ENCODE measurements at regions not wholly inside any gene's neighbourhood (a gene's known extent, or its start where the extent isn't known, plus 50 kb on each side); places are given as distances from the start of the nearest gene placed in this dataset.
A peak's percentile ranks its signal among the peaks of the same experiment; 100 is the strongest.

DNA sequence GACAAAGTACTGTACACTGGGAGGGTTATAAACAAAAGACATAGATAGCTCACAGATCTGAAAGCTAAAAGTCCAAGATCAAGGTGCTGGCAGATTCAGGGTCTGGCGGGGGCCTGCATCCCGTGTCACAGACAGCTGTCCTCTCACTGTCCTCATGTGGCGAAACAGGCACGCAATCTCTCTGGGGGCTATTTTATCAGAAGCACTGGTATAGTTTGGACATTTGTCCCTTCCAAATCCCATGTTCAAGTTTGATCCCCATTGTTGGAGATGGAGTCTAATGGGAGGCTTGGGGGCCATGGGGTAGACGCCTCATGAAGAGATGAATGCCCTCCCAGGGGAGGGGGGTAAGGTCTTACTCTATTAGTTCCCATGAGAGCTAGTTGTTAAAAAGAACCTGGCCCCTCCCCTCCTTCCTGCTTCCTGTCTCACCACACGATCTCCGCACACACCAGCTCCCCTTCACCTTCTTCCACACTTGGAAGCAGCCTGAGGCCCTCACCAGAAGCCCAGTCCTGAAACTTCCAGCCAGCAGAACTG, 72.5 kb upstream of the UCN3 start:
- ATAC-seq (ENCODE audit: low read depth) (no peak; the same call in 1 of the 2 replicates), DNase-seq (no peak)
- Histone ChIP-seq H4K5ac (ENCODE audit: low read depth, low read length) (peak overlapping the region; percentile 55; the same call in 1 of the 2 replicates), H2BK15ac (ENCODE audit: low read depth, low read length) (peak overlapping the region; percentile 37; the same call in 1 of the 3 replicates), H3K4ac (ENCODE audit: low read depth, low read length) (peak overlapping the region; percentile 58), H3K36me3 (ENCODE audit: control insufficient read depth, insufficient read depth, low read length) (no peaks in the 10 kb centered on the region), H4K20me1 (ENCODE audit: insufficient read depth, low read length) (no peaks in the 10 kb centered on the region), H2AK5ac (ENCODE audit: low read depth, low read length) (peak overlapping the region; percentile 57; the same call in 1 of the 2 replicates), H4K91ac (ENCODE audit: insufficient read depth, low read depth, low read length) (peak overlapping the region; percentile 69), H3K27me3 (ENCODE audit: control insufficient read depth, insufficient read depth, low read length) (no peaks in the 10 kb centered on the region), H3K27ac (ENCODE audit: insufficient read depth, low read length) (peak overlapping the region; percentile 51), H3K23ac (ENCODE audit: low read depth, low read length) (no peak overlapping the region), H3K9ac (ENCODE audit: low read depth, low read length) (no peak overlapping the region), H3K79me1 (ENCODE audit: low read depth in 1 of 2, low read length in 2 of 2) (no peaks in the 10 kb centered on the region), H3K4me3 (ENCODE audit: insufficient read depth, low read depth, low read length) (no peak overlapping the region), H2AK9ac (replicated peaks; ENCODE audit: low read depth, low read length, poor library complexity) (no peak overlapping the region), H3K9me1 (ENCODE audit: insufficient read depth, low read length) (0 out of 2 replicates have a peak, but pooled peaks cover 7% of the 10 kb centered on the region), H4K8ac (ENCODE audit: low read depth in 2 of 2, low read length in 2 of 2) (peak overlapping the region; percentile 66 to 85), H3K4me1 (ENCODE audit: control insufficient read depth, insufficient read depth, low read length) (peaks cover 8% of the 10 kb centered on the region), H2BK20ac (ENCODE audit: low read depth, low read length) (peak overlapping the region; percentile 81), H2BK120ac (ENCODE audit: low read depth, low read length) (peak overlapping the region; percentile 86), H2BK5ac (ENCODE audit: low read depth, low read length, poor library complexity, severe bottlenecking) (peak overlapping the region; percentile 42), H3K18ac (ENCODE audit: low read depth, low read length) (peak overlapping the region; percentile 70; the same call in 1 of the 2 replicates), H3K9me3 (ENCODE audit: control insufficient read depth, insufficient read depth, low read length) (no peaks in the 10 kb centered on the region), H2AFZ (replicated peaks; ENCODE audit: low read length, poor library complexity) (peak overlapping the region; percentile 75), H3K56ac (ENCODE audit: extremely low read depth, insufficient read depth, low read length) (peak overlapping the region; percentile 50; the same call in 1 of the 2 replicates), H3K4me2 (ENCODE audit: low read depth, low read length) (peak overlapping the region; percentile 44; the same call in 1 of the 2 replicates), H3K14ac (replicated peaks; ENCODE audit: low read depth, low read length) (no peak overlapping the region; the same call in 1 of the 2 replicates)
- in situ Hi-C loops (cut with MboI; ENCODE audit: low sequenced_read_pairs) (no loop called here), dilution Hi-C loops (cut with HindIII; ENCODE audit: low sequenced_read_pairs, unreplicated experiment) (no loop called here), intact Hi-C loops (cut with micrococcal nuclease) (loop anchor here (10.0 kb wide), 1 partner anchor 333 kb away; no protein-coding TSS in a partner anchor)
- no TSS peak for BruUV-seq (replicated peaks)
- WGBS, 2 experiments (ENCODE audit: extremely low coverage in 2 of 2, insufficient read length in 1 of 2): 45% methylated on average over 3 of the region's 7 CpGs; no CpG with 5 or more reads in 1 of the 2 experiments
- TF ChIP-seq, protein P1, sequence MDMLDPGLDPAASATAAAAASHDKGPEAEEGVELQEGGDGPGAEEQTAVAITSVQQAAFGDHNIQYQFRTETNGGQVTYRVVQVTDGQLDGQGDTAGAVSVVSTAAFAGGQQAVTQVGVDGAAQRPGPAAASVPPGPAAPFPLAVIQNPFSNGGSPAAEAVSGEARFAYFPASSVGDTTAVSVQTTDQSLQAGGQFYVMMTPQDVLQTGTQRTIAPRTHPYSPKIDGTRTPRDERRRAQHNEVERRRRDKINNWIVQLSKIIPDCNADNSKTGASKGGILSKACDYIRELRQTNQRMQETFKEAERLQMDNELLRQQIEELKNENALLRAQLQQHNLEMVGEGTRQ (IDR thresholded peaks at IDR 0.05; ENCODE audit: low read depth, low read length): no peak
- TF ChIP-seq BHLHE40 (IDR thresholded peaks at IDR 0.05; ENCODE audit: low read depth, low read length): no peak
- TF ChIP-seq, protein P2, sequence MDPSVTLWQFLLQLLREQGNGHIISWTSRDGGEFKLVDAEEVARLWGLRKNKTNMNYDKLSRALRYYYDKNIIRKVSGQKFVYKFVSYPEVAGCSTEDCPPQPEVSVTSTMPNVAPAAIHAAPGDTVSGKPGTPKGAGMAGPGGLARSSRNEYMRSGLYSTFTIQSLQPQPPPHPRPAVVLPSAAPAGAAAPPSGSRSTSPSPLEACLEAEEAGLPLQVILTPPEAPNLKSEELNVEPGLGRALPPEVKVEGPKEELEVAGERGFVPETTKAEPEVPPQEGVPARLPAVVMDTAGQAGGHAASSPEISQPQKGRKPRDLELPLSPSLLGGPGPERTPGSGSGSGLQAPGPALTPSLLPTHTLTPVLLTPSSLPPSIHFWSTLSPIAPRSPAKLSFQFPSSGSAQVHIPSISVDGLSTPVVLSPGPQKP (IDR thresholded peaks at IDR 0.05; ENCODE audit: borderline replicate concordance, low read depth, low read length): no peak
- no peak for TF ChIP-seq MAFK (IDR thresholded peaks at IDR 0.05; ENCODE audit: low read depth, low read length)
- no peak for TF ChIP-seq FOS (IDR thresholded peaks at IDR 0.05; ENCODE audit: low read depth, low read length)
- TF ChIP-seq RCOR1 (IDR thresholded peaks at IDR 0.05; ENCODE audit: insufficient replicate concordance, low read length): no peak
- no peak for TF ChIP-seq CHD1 (IDR thresholded peaks at IDR 0.05; ENCODE audit: low read depth, low read length)
- no peak for TF ChIP-seq MAZ (IDR thresholded peaks at IDR 0.05; ENCODE audit: borderline replicate concordance, low read depth, low read length)
- no peak for TF ChIP-seq NFE2L2 (IDR thresholded peaks at IDR 0.05; ENCODE audit: low read depth, low read length)
- TF ChIP-seq RFX5 (IDR thresholded peaks at IDR 0.05; ENCODE audit: low read depth, low read length): no peak
- no peak for TF ChIP-seq CEBPB (IDR thresholded peaks at IDR 0.05; ENCODE audit: low read depth, low read length)
- no peak for TF ChIP-seq SMC3 (IDR thresholded peaks at IDR 0.05; ENCODE audit: low read depth, low read length)
- no peak for TF ChIP-seq CTCF (conservative IDR thresholded peaks at IDR 0.05; ENCODE audit: low read depth, low read length)
- no peak for TF ChIP-seq RAD21 (IDR thresholded peaks at IDR 0.05; ENCODE audit: low read length)
- CTCF ChIA-PET: no interaction called here
- POLR2A ChIA-PET (ENCODE audit: unreplicated experiment): no interaction called here
